ENCODE measurements at regions not wholly inside any gene's neighbourhood (a gene's known extent, or its start where the extent isn't known, plus 50 kb on each side); places are given as distances from the start of the nearest gene placed in this dataset.

- TF ChIP-seq, protein P1, sequence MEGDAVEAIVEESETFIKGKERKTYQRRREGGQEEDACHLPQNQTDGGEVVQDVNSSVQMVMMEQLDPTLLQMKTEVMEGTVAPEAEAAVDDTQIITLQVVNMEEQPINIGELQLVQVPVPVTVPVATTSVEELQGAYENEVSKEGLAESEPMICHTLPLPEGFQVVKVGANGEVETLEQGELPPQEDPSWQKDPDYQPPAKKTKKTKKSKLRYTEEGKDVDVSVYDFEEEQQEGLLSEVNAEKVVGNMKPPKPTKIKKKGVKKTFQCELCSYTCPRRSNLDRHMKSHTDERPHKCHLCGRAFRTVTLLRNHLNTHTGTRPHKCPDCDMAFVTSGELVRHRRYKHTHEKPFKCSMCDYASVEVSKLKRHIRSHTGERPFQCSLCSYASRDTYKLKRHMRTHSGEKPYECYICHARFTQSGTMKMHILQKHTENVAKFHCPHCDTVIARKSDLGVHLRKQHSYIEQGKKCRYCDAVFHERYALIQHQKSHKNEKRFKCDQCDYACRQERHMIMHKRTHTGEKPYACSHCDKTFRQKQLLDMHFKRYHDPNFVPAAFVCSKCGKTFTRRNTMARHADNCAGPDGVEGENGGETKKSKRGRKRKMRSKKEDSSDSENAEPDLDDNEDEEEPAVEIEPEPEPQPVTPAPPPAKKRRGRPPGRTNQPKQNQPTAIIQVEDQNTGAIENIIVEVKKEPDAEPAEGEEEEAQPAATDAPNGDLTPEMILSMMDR (IDR thresholded peaks at IDR 0.05): no peak
- no peak for TF ChIP-seq POLR2A (IDR thresholded peaks at IDR 0.05)
Observed at GRCh38 chr10:108374991-108375390, 1210.5 kb upstream of the SORCS1 start.

Data from testis (tissue), 2 donors.